WTC11 (cell line): ENCODE measurements at regions not wholly inside any gene's neighbourhood (a gene's known extent, or its start where the extent isn't known, plus 50 kb on each side); places are given as distances from the start of the nearest gene placed in this dataset.

Source experiments
- AFF4 ChIP-seq: sonication (generic); formaldehyde crosslinking; IDR thresholded peaks from 2 replicates; pipeline ENCODE4 v1.8.1; 2023; ENCODE audit warnings: mild to moderate bottlenecking, missing genetic modification reagents, borderline replicate concordance
- ATF3 ChIP-seq: sonication (generic); formaldehyde crosslinking; conservative IDR thresholded peaks from 2 replicates; pipeline ENCODE4 v1.8.1; 2022; ENCODE audit warnings: mild to moderate bottlenecking, missing genetic modification reagents
- CBFB ChIP-seq: sonication (generic); formaldehyde crosslinking; IDR thresholded peaks from 2 replicates; pipeline ENCODE4 v1.8.1; 2022; ENCODE audit warnings: mild to moderate bottlenecking, low read depth, missing genetic modification reagents
- CTCF ChIP-seq: fragments of 200-600 bp; IDR thresholded peaks from 2 replicates; pipeline ENCODE4 v1.8.0; 2022; ENCODE audit warnings: antibody characterized with exemption
- MAX ChIP-seq: sonication (generic); formaldehyde crosslinking; IDR thresholded peaks from 2 replicates; pipeline ENCODE4 v1.8.0; 2022; ENCODE audit warnings: mild to moderate bottlenecking, missing genetic modification reagents
- NR3C1 ChIP-seq: sonication (generic); formaldehyde crosslinking; conservative IDR thresholded peaks from 2 replicates; pipeline ENCODE4 v1.8.1; 2023; ENCODE audit warnings: low read depth, mild to moderate bottlenecking, missing genetic modification reagents
- TCF7 ChIP-seq: sonication (generic); formaldehyde crosslinking; IDR thresholded peaks from 2 replicates; pipeline ENCODE4 v1.8.0; 2022; ENCODE audit warnings: mild to moderate bottlenecking, low read depth, missing genetic modification reagents, moderate library complexity
- TEAD4 ChIP-seq: sonication (generic); formaldehyde crosslinking; IDR thresholded peaks from 2 replicates; pipeline ENCODE4 v1.8.0; 2022; ENCODE audit warnings: mild to moderate bottlenecking, missing genetic modification reagents
- USF2 ChIP-seq: sonication (generic); formaldehyde crosslinking; IDR thresholded peaks from 2 replicates; pipeline ENCODE4 v1.8.1; 2023; ENCODE audit warnings: mild to moderate bottlenecking, missing genetic modification reagents, moderate library complexity
- ZNF219 ChIP-seq: sonication (generic); formaldehyde crosslinking; IDR thresholded peaks from 2 replicates; pipeline ENCODE4 v1.8.0; 2023; ENCODE audit warnings: missing genetic modification reagents, mild to moderate bottlenecking, borderline replicate concordance
- ZNF232 ChIP-seq: sonication (generic); formaldehyde crosslinking; IDR thresholded peaks from 2 replicates; pipeline ENCODE4 v1.8.0; 2022; ENCODE audit warnings: mild to moderate bottlenecking, missing genetic modification reagents
- ZNF317 ChIP-seq: sonication (generic); formaldehyde crosslinking; IDR thresholded peaks from 2 replicates; pipeline ENCODE4 v1.8.1; 2023; ENCODE audit warnings: low read depth, mild to moderate bottlenecking, moderate library complexity, missing genetic modification reagents, borderline replicate concordance
- ZSCAN18 ChIP-seq: fragments of 250-450 bp; sonication (Bioruptor Pico); IDR thresholded peaks from 2 replicates; pipeline ENCODE4 v2.1.2; 2022; ENCODE audit warnings: mild to moderate bottlenecking, moderate library complexity

GRCh38 chr13:68168448-68168847 lies 938.3 kb upstream of the PCDH9 start:
- TF ChIP-seq CTCF (no peak), MAX (CRISPR knock-in tag) (no peak), TCF7 (CRISPR knock-in tag) (no peak), CBFB (CRISPR knock-in tag) (no peak), ZNF219 (no peak), ZSCAN18 (CRISPR knock-in tag) (no peak), USF2 (CRISPR knock-in tag) (no peak), NR3C1 (CRISPR knock-in tag) (no peak), AFF4 (CRISPR knock-in tag) (no peak), TEAD4 (CRISPR knock-in tag) (no peak), ZNF232 (CRISPR knock-in tag) (no peak), ZNF317 (no peak), ATF3 (CRISPR knock-in tag) (no peak)
